22Rv1 (cell line): ENCODE measurements at regions not wholly inside any gene's neighbourhood (a gene's known extent, or its start where the extent isn't known, plus 50 kb on each side); places are given as distances from the start of the nearest gene placed in this dataset.

Experiments used
- ZFX ChIP-seq: fragments of 450-650 bp; IDR thresholded peaks from 2 replicates; pipeline ENCODE4 v1.6.1; 2017; ENCODE audit warnings: antibody characterized with exemption, borderline replicate concordance
- TF ChIP-seq, protein P1 (sequence below): fragments of 450-650 bp; IDR thresholded peaks from 2 replicates; pipeline ENCODE4 v1.5.1; 2017; ENCODE audit warnings: mild to moderate bottlenecking

DNA sequence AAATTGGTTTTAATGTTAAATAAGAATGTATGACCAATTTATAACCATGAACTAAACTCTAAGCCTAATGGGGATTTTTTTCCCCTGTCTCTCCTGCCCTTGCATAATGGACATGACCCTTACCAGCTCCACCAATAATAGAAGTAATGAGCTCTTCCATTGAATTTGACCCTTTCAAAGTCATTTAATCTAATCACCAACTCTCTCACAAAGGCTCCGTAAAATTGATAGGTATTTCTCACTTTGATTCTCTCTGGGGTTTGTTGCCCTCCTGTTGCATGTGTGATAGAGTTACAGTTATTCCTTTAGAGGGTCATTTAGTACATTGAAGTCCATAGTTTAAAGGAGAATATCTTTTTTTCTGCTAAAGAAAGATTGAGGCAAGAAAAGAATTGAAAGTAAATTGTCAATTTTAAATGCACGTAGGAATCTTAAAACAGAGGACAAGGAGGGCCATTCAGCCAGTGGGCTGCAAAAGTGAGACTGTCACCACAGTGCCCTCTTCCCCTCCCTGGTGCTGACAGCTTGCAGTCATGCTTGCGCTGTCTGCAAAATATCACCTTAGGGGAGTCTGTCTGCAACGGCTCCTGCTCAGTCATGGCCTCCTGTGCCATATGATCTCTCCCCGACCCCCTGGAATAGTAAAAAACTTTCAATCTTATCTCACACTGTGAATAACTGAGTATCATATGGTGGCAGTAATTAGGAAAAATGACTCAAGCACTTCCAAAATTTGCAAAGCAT, 307.5 kb upstream of the GNPDA2 start:
- TF ChIP-seq ZFX = no peak
- TF ChIP-seq, protein P1, sequence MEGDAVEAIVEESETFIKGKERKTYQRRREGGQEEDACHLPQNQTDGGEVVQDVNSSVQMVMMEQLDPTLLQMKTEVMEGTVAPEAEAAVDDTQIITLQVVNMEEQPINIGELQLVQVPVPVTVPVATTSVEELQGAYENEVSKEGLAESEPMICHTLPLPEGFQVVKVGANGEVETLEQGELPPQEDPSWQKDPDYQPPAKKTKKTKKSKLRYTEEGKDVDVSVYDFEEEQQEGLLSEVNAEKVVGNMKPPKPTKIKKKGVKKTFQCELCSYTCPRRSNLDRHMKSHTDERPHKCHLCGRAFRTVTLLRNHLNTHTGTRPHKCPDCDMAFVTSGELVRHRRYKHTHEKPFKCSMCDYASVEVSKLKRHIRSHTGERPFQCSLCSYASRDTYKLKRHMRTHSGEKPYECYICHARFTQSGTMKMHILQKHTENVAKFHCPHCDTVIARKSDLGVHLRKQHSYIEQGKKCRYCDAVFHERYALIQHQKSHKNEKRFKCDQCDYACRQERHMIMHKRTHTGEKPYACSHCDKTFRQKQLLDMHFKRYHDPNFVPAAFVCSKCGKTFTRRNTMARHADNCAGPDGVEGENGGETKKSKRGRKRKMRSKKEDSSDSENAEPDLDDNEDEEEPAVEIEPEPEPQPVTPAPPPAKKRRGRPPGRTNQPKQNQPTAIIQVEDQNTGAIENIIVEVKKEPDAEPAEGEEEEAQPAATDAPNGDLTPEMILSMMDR = no peak
